Neural cell (in vitro differentiated cells): ENCODE measurements at regions not wholly inside any gene's neighbourhood (a gene's known extent, or its start where the extent isn't known, plus 50 kb on each side); places are given as distances from the start of the nearest gene placed in this dataset.

Experiments used
- H2AFZ ChIP-seq: fragments of 200-600, 300-800 bp; sonication (generic), shearing (Covaris generic); 2 replicates; pipeline ENCODE4 v1.6.0; 2014; ENCODE audit warnings: low read depth, mild to moderate bottlenecking, antibody characterized with exemption, low read length, moderate library complexity
- H3F3A ChIP-seq: fragments of 200-600 bp; shearing (Covaris generic); 2 replicates; pipeline ENCODE4 v1.6.1; 2016; ENCODE audit warnings: mild to moderate bottlenecking, moderate library complexity, mixed read lengths, antibody characterized with exemption, low read length; ENCODE audit not compliant: insufficient read depth, poor library complexity, severe bottlenecking
- H3K27ac ChIP-seq: fragments of 200-600, 300-800 bp; sonication (generic), shearing (Covaris generic); 2 replicates; pipeline ENCODE4 v1.5.1; 2014; ENCODE audit warnings: mild to moderate bottlenecking, low read length, moderate library complexity
- H3K27me3 ChIP-seq: fragments of 300-800, 200-600 bp; sonication (generic), shearing (Covaris generic); 2 replicates; pipeline ENCODE4 v1.6.0; 2014; ENCODE audit warnings: mild to moderate bottlenecking, low read depth, low read length, moderate library complexity; ENCODE audit not compliant: insufficient read depth
- H3K36me3 ChIP-seq: fragments of 300-800, 200-600 bp; sonication (generic), shearing (Covaris generic); 2 replicates; pipeline ENCODE4 v1.5.1; 2014; ENCODE audit warnings: mild to moderate bottlenecking, antibody characterized with exemption, low read length, moderate library complexity; ENCODE audit not compliant: insufficient read depth
- H3K4me2 ChIP-seq: fragments of 300-800, 200-600 bp; sonication (generic), shearing (Covaris generic); 2 replicates; pipeline ENCODE4 v1.6.0; 2014; ENCODE audit warnings: mild to moderate bottlenecking, low read length
- H3K4me3 ChIP-seq: fragments of 300-800, 200-600 bp; sonication (generic), shearing (Covaris generic); 2 replicates; pipeline ENCODE4 v1.5.1; 2014; ENCODE audit warnings: mild to moderate bottlenecking, low read length, moderate library complexity
- H3K79me2 ChIP-seq: fragments of 200-600 bp; shearing (Covaris generic); replicated peaks from 2 replicates; pipeline ENCODE4 v1.6.0; 2014; ENCODE audit warnings: mild to moderate bottlenecking, low read length, moderate library complexity; ENCODE audit not compliant: insufficient read depth
- H3K9ac ChIP-seq: fragments of 300-800, 200-600 bp; sonication (generic), shearing (Covaris generic); 2 replicates; pipeline ENCODE4 v1.6.1; 2016; ENCODE audit warnings: mild to moderate bottlenecking, low read length, mixed read lengths
- H3K9me2 ChIP-seq: fragments of 200-600 bp; shearing (Covaris generic); 2 replicates; pipeline ENCODE4 v1.6.1; 2016; ENCODE audit warnings: mild to moderate bottlenecking, low read length, mixed read lengths; ENCODE audit not compliant: insufficient read depth
- H3K9me3 ChIP-seq: fragments of 200-600, 300-800 bp; sonication (generic), shearing (Covaris generic); 2 replicates; pipeline ENCODE4 v1.6.1; 2016; ENCODE audit warnings: mild to moderate bottlenecking, mixed run types, low read length, moderate library complexity, mixed read lengths
- H4K20me1 ChIP-seq: fragments of 200-600 bp; shearing (Covaris generic); 2 replicates; pipeline ENCODE4 v1.6.1; 2016; ENCODE audit warnings: mild to moderate bottlenecking, mixed run types; ENCODE audit not compliant: insufficient read depth
- EP300 ChIP-seq: fragments of 450-650 bp; conservative IDR thresholded peaks from 2 replicates; pipeline ENCODE4 v1.6.1; 2014; ENCODE audit warnings: antibody characterized with exemption, mild to moderate bottlenecking, moderate library complexity; ENCODE audit not compliant: poor library complexity, severe bottlenecking
- EZH2 ChIP-seq: fragments of 200-600, 300-800 bp; shearing (Covaris generic), sonication (generic); IDR thresholded peaks from 2 replicates; pipeline ENCODE4 v1.6.1; 2014; ENCODE audit warnings: antibody characterized with exemption, low read length, borderline replicate concordance, mild to moderate bottlenecking; ENCODE audit not compliant: insufficient read depth, poor library complexity, severe bottlenecking
- MXI1 ChIP-seq: fragments of 450-650 bp; conservative IDR thresholded peaks from 2 replicates; pipeline ENCODE4 v1.6.1; 2014; ENCODE audit warnings: antibody characterized with exemption, mild to moderate bottlenecking; ENCODE audit not compliant: poor library complexity, severe bottlenecking
- POLR2AphosphoS5 ChIP-seq: IDR thresholded peaks from 2 replicates; pipeline ENCODE4 v1.6.1; 2012
- RAD21 ChIP-seq: fragments of 450-650 bp; conservative IDR thresholded peaks from 2 replicates; pipeline ENCODE4 v1.6.1; 2014; ENCODE audit warnings: antibody characterized with exemption, mild to moderate bottlenecking, moderate library complexity
- SMC3 ChIP-seq: fragments of 450-650 bp; conservative IDR thresholded peaks from 2 replicates; pipeline ENCODE4 v1.6.1; 2014; ENCODE audit warnings: antibody characterized with exemption, mild to moderate bottlenecking, moderate library complexity; ENCODE audit not compliant: poor library complexity
- TAF1 ChIP-seq: IDR thresholded peaks from 2 replicates; pipeline ENCODE4 v1.6.1; 2012; ENCODE audit warnings: low read depth
- TF ChIP-seq, protein P1 (sequence below): IDR thresholded peaks from 2 replicates; pipeline ENCODE4 v1.6.1; 2012; ENCODE audit warnings: borderline replicate concordance
- TF ChIP-seq, protein P2 (sequence below): fragments of 450-650 bp; IDR thresholded peaks from 2 replicates; pipeline ENCODE4 v1.5.1; 2014; ENCODE audit warnings: antibody characterized with exemption, mild to moderate bottlenecking, moderate library complexity; ENCODE audit not compliant: poor library complexity, severe bottlenecking

DNA sequence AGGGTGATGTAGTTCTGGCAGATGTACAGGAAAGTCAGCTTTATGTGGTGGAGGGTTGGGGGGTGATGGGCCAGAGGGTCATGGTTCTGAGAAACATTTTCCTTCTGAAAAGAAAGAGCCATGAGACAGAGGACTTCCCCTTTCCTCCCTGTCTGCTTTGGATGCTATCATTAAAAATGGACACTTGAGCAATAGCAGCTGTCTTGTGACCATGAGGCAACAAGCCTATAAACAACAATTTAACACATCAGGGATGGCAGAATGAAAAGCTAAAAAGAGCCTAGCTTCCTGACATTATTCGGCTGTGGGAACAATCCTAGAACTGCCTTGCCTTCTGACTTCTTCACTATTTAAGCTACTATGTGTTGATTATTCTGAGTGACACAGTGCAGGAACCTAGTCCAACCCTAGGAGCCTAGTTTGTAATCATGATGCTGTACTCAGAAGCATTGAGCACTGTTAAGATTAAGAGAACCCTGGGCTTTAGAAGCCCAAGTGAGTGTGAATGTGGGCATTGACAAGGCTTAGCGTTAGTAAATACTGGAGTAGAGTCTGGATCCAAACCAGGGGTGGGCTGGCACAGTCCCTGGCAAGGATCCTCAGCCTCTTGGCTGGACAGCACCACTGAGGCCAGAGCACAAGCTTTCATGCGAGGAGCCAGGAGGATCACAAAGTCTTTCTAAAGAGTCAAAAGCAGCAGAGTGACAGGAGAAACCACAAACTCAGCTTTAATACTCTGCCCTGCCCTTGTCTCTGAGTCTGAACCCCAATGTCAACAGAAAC lies 178.5 kb upstream of the EGFLAM start:
- Histone ChIP-seq H4K20me1 (no peaks in the 10 kb centered on the region), H3K9me2 (no peaks in the 10 kb centered on the region), H3K79me2 (no peaks in the 10 kb centered on the region), H2AFZ (no peak overlapping the region), H3K9ac (no peak overlapping the region), H3K27ac (no peak overlapping the region), H3K36me3 (no peaks in the 10 kb centered on the region), H3K27me3 (no peaks in the 10 kb centered on the region), H3K9me3 (no peaks in the 10 kb centered on the region), H3F3A (no peaks in the 10 kb centered on the region), H3K4me3 (no peak overlapping the region), H3K4me2 (no peak overlapping the region)
- TF ChIP-seq, protein P1, sequence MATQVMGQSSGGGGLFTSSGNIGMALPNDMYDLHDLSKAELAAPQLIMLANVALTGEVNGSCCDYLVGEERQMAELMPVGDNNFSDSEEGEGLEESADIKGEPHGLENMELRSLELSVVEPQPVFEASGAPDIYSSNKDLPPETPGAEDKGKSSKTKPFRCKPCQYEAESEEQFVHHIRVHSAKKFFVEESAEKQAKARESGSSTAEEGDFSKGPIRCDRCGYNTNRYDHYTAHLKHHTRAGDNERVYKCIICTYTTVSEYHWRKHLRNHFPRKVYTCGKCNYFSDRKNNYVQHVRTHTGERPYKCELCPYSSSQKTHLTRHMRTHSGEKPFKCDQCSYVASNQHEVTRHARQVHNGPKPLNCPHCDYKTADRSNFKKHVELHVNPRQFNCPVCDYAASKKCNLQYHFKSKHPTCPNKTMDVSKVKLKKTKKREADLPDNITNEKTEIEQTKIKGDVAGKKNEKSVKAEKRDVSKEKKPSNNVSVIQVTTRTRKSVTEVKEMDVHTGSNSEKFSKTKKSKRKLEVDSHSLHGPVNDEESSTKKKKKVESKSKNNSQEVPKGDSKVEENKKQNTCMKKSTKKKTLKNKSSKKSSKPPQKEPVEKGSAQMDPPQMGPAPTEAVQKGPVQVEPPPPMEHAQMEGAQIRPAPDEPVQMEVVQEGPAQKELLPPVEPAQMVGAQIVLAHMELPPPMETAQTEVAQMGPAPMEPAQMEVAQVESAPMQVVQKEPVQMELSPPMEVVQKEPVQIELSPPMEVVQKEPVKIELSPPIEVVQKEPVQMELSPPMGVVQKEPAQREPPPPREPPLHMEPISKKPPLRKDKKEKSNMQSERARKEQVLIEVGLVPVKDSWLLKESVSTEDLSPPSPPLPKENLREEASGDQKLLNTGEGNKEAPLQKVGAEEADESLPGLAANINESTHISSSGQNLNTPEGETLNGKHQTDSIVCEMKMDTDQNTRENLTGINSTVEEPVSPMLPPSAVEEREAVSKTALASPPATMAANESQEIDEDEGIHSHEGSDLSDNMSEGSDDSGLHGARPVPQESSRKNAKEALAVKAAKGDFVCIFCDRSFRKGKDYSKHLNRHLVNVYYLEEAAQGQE = no peak
- no peak for TF ChIP-seq SMC3
- TF ChIP-seq EP300 = no peak
- no peak for TF ChIP-seq POLR2AphosphoS5
- TF ChIP-seq, protein P2, sequence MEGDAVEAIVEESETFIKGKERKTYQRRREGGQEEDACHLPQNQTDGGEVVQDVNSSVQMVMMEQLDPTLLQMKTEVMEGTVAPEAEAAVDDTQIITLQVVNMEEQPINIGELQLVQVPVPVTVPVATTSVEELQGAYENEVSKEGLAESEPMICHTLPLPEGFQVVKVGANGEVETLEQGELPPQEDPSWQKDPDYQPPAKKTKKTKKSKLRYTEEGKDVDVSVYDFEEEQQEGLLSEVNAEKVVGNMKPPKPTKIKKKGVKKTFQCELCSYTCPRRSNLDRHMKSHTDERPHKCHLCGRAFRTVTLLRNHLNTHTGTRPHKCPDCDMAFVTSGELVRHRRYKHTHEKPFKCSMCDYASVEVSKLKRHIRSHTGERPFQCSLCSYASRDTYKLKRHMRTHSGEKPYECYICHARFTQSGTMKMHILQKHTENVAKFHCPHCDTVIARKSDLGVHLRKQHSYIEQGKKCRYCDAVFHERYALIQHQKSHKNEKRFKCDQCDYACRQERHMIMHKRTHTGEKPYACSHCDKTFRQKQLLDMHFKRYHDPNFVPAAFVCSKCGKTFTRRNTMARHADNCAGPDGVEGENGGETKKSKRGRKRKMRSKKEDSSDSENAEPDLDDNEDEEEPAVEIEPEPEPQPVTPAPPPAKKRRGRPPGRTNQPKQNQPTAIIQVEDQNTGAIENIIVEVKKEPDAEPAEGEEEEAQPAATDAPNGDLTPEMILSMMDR = no peak
- no peak for TF ChIP-seq MXI1
- no peak for TF ChIP-seq RAD21
- TF ChIP-seq TAF1 = no peak
- no peak for TF ChIP-seq EZH2

- no peak overlapping the region for H3K4me3 ChIP-seq
- H3K9ac ChIP-seq = no peak overlapping the region
- H3K79me2 ChIP-seq = no peaks in the 10 kb centered on the region
- no peaks in the 10 kb centered on the region for H3K9me2 ChIP-seq
- no peaks in the 10 kb centered on the region for H3K27me3 ChIP-seq
- H3K4me2 ChIP-seq = no peak overlapping the region
- no peaks in the 10 kb centered on the region for H3K9me3 ChIP-seq
- no peaks in the 10 kb centered on the region for H3K36me3 ChIP-seq
- H2AFZ ChIP-seq = no peak overlapping the region
- no peaks in the 10 kb centered on the region for H3F3A ChIP-seq
- TF ChIP-seq POLR2AphosphoS5 = no peak
- no peak overlapping the region for H3K27ac ChIP-seq
- H4K20me1 ChIP-seq = no peaks in the 10 kb centered on the region
These were observed 180.2 kb upstream of the EGFLAM start for GRCh38 chr5:38078161-38078560.
